ENCODE measurements at regions not wholly inside any gene's neighbourhood (a gene's known extent, or its start where the extent isn't known, plus 50 kb on each side); places are given as distances from the start of the nearest gene placed in this dataset.

- Histone ChIP-seq H3K27ac (no peak overlapping the region), H3K27me3 (no peaks in the 10 kb centered on the region), H3K4me3 (no peak overlapping the region), H4K20me1 (no peaks in the 10 kb centered on the region), H3K9ac (no peak overlapping the region), H3K9me3 (replicated peaks in 1 of 11) (no peaks in the 10 kb centered on the region), H3K4me1 (no peaks in the 10 kb centered on the region), H3K36me3 (no peaks in the 10 kb centered on the region), H3K4me2 (no peak overlapping the region)
- no peak for TF ChIP-seq Cebpa-rat (IDR thresholded peaks at IDR 0.05)
These were observed 52.5 kb upstream of the GPR149 start for GRCh38 chr3:154482507-154482906.

GRCh38 chr3:154480033-154480432 lies 50.0 kb upstream of the GPR149 start:
- Histone ChIP-seq H3K9me3 (replicated peaks in 1 of 11) (no peaks in the 10 kb centered on the region), H3K9ac (no peak overlapping the region), H3K27ac (no peak overlapping the region), H3K4me3 (no peak overlapping the region), H3K4me2 (no peak overlapping the region), H3K4me1 (no peaks in the 10 kb centered on the region), H3K27me3 (no peaks in the 10 kb centered on the region), H4K20me1 (no peaks in the 10 kb centered on the region), H3K36me3 (no peaks in the 10 kb centered on the region)
- TF ChIP-seq Cebpa-rat (IDR thresholded peaks at IDR 0.05) = no peak

All from BLaER1 treated with 17β-estradiol and CSF1 and Interleukin-3, amounts not matched to agents 10 nM and 100 nM (cell line).